ENCODE measurements at regions not wholly inside any gene's neighbourhood (a gene's known extent, or its start where the extent isn't known, plus 50 kb on each side); places are given as distances from the start of the nearest gene placed in this dataset.

DNA sequence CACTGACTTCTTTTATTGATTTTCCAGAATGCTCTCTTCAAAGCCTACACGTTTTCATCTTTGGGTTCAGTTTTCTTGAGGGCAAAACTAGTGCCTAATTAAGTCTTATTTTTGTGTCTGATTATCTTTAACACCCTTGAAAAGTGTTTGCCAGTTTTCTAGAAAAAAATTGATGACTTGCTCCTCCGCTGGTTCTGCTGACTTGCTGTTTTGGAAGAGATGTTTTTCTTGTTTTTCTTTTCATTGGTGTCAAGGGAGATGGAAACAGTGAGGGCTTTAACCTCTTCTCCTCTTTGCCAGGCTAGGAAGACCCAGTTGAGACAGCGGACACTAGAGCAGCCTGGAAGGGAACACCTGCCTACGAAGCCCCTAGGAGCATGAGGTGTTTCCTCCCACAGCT, 123.7 kb upstream of the EEPD1 start:
- H3K27ac ChIP-seq: no peak overlapping the region
- H3K27me3 ChIP-seq: no peaks in the 10 kb centered on the region
- no peak for DNase-seq
- TF ChIP-seq, protein P1, sequence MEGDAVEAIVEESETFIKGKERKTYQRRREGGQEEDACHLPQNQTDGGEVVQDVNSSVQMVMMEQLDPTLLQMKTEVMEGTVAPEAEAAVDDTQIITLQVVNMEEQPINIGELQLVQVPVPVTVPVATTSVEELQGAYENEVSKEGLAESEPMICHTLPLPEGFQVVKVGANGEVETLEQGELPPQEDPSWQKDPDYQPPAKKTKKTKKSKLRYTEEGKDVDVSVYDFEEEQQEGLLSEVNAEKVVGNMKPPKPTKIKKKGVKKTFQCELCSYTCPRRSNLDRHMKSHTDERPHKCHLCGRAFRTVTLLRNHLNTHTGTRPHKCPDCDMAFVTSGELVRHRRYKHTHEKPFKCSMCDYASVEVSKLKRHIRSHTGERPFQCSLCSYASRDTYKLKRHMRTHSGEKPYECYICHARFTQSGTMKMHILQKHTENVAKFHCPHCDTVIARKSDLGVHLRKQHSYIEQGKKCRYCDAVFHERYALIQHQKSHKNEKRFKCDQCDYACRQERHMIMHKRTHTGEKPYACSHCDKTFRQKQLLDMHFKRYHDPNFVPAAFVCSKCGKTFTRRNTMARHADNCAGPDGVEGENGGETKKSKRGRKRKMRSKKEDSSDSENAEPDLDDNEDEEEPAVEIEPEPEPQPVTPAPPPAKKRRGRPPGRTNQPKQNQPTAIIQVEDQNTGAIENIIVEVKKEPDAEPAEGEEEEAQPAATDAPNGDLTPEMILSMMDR (IDR thresholded peaks at IDR 0.05): no peak
- no peaks in the 10 kb centered on the region for H3K4me1 ChIP-seq
- no peaks in the 10 kb centered on the region for H3K9me3 ChIP-seq
- H3K4me3 ChIP-seq: no peak overlapping the region
- no peaks in the 10 kb centered on the region for H3K36me3 ChIP-seq
- no peak for ATAC-seq
- intact Hi-C loops (cut with DNase I): no loop called here

DNA sequence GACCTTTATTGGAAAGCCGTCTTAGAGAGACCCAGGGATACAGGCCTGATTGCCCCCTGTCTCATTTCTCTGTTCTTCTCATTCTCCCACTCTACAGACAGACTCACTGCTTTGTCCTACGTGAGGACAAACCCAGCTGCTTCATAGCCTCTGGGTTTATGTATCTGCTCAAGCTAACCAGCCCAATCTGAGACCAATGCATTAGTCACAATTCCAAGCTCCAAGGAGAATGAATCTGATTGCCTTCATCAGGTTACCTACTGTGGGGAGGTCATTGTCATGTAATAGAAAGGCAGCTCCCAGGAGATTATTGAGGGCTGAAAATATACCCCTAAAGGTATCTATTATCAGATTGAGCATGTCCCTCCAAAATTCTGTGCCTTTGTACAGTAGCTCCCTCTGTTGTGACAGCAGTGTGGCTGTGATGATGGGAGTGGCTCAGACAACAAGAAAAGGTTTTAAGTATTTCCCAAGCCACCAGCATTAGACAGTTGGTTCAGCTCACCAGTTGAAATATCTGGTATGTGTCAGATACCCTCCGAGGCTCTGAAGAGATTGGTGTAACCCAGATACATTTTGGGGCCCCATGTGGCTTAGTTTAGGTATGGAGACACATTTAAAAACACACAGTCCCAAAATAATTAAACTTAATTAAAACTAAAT, 123.1 kb upstream of the EEPD1 start:
- Histone ChIP-seq H3K36me3 (no peaks in the 10 kb centered on the region), H3K9me3 (no peaks in the 10 kb centered on the region), H3K4me3 (no peak overlapping the region), H3K27ac (no peak overlapping the region), H3K4me1 (no peaks in the 10 kb centered on the region), H3K27me3 (no peaks in the 10 kb centered on the region)
- ATAC-seq: no peak
- intact Hi-C loops (cut with DNase I): no loop called here
- DNase-seq: no peak
- TF ChIP-seq, protein P1 (IDR thresholded peaks at IDR 0.05): no peak

- no peaks in the 10 kb centered on the region for H3K36me3 ChIP-seq
- no peak overlapping the region for H3K4me3 ChIP-seq
- TF ChIP-seq, protein P1 (IDR thresholded peaks at IDR 0.05): no peak
- intact Hi-C loops (cut with DNase I): no loop called here
- ATAC-seq (no peak), DNase-seq (no peak)
- no peak overlapping the region for H3K27ac ChIP-seq
- H3K4me1 ChIP-seq: peaks cover 0 to 9% of the 10 kb centered on the region in 2 donors
- no peaks in the 10 kb centered on the region for H3K27me3 ChIP-seq
- no peaks in the 10 kb centered on the region for H3K9me3 ChIP-seq
Observed at GRCh38 chr7:36032361-36032818, 120.7 kb upstream of the EEPD1 start.

GRCh38 chr7:36034020-36034419, 119.0 kb upstream of the EEPD1 start:
- Histone ChIP-seq H3K4me3 (no peak overlapping the region), H3K27ac (no peak overlapping the region), H3K36me3 (no peaks in the 10 kb centered on the region), H3K9me3 (no peaks in the 10 kb centered on the region), H3K27me3 (no peaks in the 10 kb centered on the region), H3K4me1 (peaks cover 0 to 15% of the 10 kb centered on the region in 2 donors)
- no peak for DNase-seq
- no peak for ATAC-seq
- TF ChIP-seq, protein P1 (IDR thresholded peaks at IDR 0.05): no peak
- intact Hi-C loops (cut with DNase I): no loop called here

GRCh38 chr7:36035186-36035585, 117.9 kb upstream of the EEPD1 start:
- Histone ChIP-seq H3K9me3 (no peaks in the 10 kb centered on the region), H3K36me3 (no peaks in the 10 kb centered on the region), H3K27me3 (no peaks in the 10 kb centered on the region), H3K27ac (peak overlapping the region in 1 of 2 donors; percentile 13), H3K4me3 (no peak overlapping the region), H3K4me1 (peaks cover 0 to 15% of the 10 kb centered on the region in 2 donors)
- DNase-seq (no peak), ATAC-seq (no peak)
- TF ChIP-seq, protein P1 (IDR thresholded peaks at IDR 0.05): no peak
- intact Hi-C loops (cut with DNase I): no loop called here

All from left lung (tissue), 4 donors.